Thyroid gland (tissue), 4 donors: ENCODE measurements at regions not wholly inside any gene's neighbourhood (a gene's known extent, or its start where the extent isn't known, plus 50 kb on each side); places are given as distances from the start of the nearest gene placed in this dataset.

Experiments
- POLR2A ChIP-seq, 2 donors: fragments of 450-650 bp; IDR thresholded peaks; one replicate each; pipeline ENCODE4 v1.6.1; 2017; ENCODE audit warnings: antibody characterized with exemption in 2 of 2, mild to moderate bottlenecking in 2 of 2, moderate library complexity in 1 of 2
- TF ChIP-seq, protein P1 (sequence below), 6 experiments: fragments of 200-600 bp in 3 of 6; fragments of 450-650 bp in 3 of 6; sonication (generic) in 3 of 6; IDR thresholded peaks; one replicate each; pipeline ENCODE4 v1.5.1; 2016 to 2019; ENCODE audit warnings: antibody characterized with exemption in 6 of 6, mild to moderate bottlenecking in 2 of 6, inconsistent platforms in 1 of 6, moderate library complexity in 1 of 6

DNA sequence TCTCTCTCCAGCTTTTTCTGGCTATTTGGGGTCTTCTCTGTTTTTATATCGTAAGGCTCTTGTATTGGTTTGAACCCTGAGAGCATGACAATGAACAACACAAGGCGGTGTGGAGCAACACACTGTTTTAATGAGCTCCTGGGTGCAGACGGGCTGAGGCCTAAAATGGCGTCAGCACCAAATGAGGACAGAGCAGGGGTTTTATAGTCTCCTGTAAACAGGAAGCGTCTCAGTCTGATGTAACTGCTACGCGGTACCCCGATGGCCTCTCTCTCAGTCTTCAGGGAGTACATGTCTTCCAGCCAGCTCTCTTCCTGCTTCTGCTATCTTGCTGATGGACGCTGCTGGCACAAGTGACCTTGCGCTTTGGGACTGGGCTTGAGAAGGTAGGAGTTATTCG, 95.9 kb upstream of the CCDC71L start:
- TF ChIP-seq, protein P1, sequence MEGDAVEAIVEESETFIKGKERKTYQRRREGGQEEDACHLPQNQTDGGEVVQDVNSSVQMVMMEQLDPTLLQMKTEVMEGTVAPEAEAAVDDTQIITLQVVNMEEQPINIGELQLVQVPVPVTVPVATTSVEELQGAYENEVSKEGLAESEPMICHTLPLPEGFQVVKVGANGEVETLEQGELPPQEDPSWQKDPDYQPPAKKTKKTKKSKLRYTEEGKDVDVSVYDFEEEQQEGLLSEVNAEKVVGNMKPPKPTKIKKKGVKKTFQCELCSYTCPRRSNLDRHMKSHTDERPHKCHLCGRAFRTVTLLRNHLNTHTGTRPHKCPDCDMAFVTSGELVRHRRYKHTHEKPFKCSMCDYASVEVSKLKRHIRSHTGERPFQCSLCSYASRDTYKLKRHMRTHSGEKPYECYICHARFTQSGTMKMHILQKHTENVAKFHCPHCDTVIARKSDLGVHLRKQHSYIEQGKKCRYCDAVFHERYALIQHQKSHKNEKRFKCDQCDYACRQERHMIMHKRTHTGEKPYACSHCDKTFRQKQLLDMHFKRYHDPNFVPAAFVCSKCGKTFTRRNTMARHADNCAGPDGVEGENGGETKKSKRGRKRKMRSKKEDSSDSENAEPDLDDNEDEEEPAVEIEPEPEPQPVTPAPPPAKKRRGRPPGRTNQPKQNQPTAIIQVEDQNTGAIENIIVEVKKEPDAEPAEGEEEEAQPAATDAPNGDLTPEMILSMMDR (IDR thresholded peaks at IDR 0.05): no peak
- TF ChIP-seq POLR2A (IDR thresholded peaks at IDR 0.05): no peak
